ENCODE measurements at regions not wholly inside any gene's neighbourhood (a gene's known extent, or its start where the extent isn't known, plus 50 kb on each side); places are given as distances from the start of the nearest gene placed in this dataset.
A peak's percentile ranks its signal among the peaks of the same experiment; 100 is the strongest.

GRCh38 chr14:28703482-28703881, 63.1 kb upstream of the FOXG1 start:
- TF ChIP-seq POLR2A (IDR thresholded peaks at IDR 0.05; ENCODE audit: low read depth, low read length): no peak
- no peak for DNase-seq (ENCODE audit: insufficient read length, low spot score)
- no peak for FAIRE-seq

GRCh38 chr14:28704153-28704552, 62.4 kb upstream of the FOXG1 start:
- FAIRE-seq (no peak), DNase-seq (ENCODE audit: insufficient read length, low spot score) (no peak)
- TF ChIP-seq POLR2A (IDR thresholded peaks at IDR 0.05; ENCODE audit: low read depth, low read length): no peak

GRCh38 chr14:28707814-28708213, 58.8 kb upstream of the FOXG1 start:
- no peak for DNase-seq (ENCODE audit: insufficient read length, low spot score)
- no peak for TF ChIP-seq POLR2A (IDR thresholded peaks at IDR 0.05; ENCODE audit: low read depth, low read length)
- peak; percentile 87 for FAIRE-seq

GRCh38 chr14:28709571-28710305, 56.8 kb upstream of the FOXG1 start:
- DNase-seq (ENCODE audit: insufficient read length, low spot score): no peak
- no peak for TF ChIP-seq POLR2A (IDR thresholded peaks at IDR 0.05; ENCODE audit: low read depth, low read length)
- FAIRE-seq: no peak

Data from H54 (cell line).